NB4 (cell line): ENCODE measurements at regions not wholly inside any gene's neighbourhood (a gene's known extent, or its start where the extent isn't known, plus 50 kb on each side); places are given as distances from the start of the nearest gene placed in this dataset.

Experiments used
- DNase-seq: peaks from one replicate; pipeline ENCODE4 v3.0.0; 2010; ENCODE audit warnings: low read depth
- H3K4me3 ChIP-seq: one replicate; pipeline ENCODE4 v1.5.1; 2011; ENCODE audit warnings: mild to moderate bottlenecking, low read depth, low read length, moderate library complexity
- CTCF ChIP-seq: IDR thresholded peaks from one replicate; pipeline ENCODE4 v1.5.1; 2012; ENCODE audit warnings: low read depth, low read length
- MAX ChIP-seq: IDR thresholded peaks from 2 replicates; pipeline ENCODE4 v1.6.1; 2011; ENCODE audit warnings: low read depth, low read length
- MYC ChIP-seq: IDR thresholded peaks from 2 replicates; pipeline ENCODE4 v1.6.1; 2011; ENCODE audit warnings: low read depth, low read length
- POLR2A ChIP-seq: IDR thresholded peaks from 2 replicates; pipeline ENCODE4 v1.6.1; 2011; ENCODE audit warnings: mild to moderate bottlenecking; ENCODE audit not compliant: insufficient read length; ENCODE audit errors: extremely low read depth

GRCh38 chr2:128778843-128779242 is 460.2 kb upstream of the HS6ST1 start:
- no peak for TF ChIP-seq MYC

GRCh38 chr2:128779301-128780095 is 460.8 kb upstream of the HS6ST1 start:
- DNase-seq = no peak
- no peak for TF ChIP-seq POLR2A
- no peak for TF ChIP-seq MYC
- no peak for TF ChIP-seq MAX
- no peak for TF ChIP-seq CTCF
- H3K4me3 ChIP-seq = no peak overlapping the region

More at GRCh38 chr2:128778843-128779242, 460.2 kb upstream of the HS6ST1 start:
- H3K4me3 ChIP-seq = no peak overlapping the region
- DNase-seq = no peak

GRCh38 chr2:128780434-128781080 is 461.9 kb upstream of the HS6ST1 start:
- TF ChIP-seq MAX (no peak), CTCF (no peak), MYC (no peak), POLR2A (no peak)

GRCh38 chr2:128781166-128781565 is 462.5 kb upstream of the HS6ST1 start:
- DNase-seq = no peak
- H3K4me3 ChIP-seq = no peak overlapping the region
- TF ChIP-seq MAX (no peak), MYC (no peak), CTCF (no peak), POLR2A (no peak)

More at GRCh38 chr2:128780434-128781080, 461.9 kb upstream of the HS6ST1 start:
- H3K4me3 ChIP-seq = no peak overlapping the region
- DNase-seq = no peak

- no peak overlapping the region for H3K4me3 ChIP-seq
- no peak for DNase-seq
- no peak for TF ChIP-seq CTCF
- no peak for TF ChIP-seq MAX
- no peak for TF ChIP-seq POLR2A
- no peak for TF ChIP-seq MYC
Measured at GRCh38 chr2:128781585-128782385, 463.1 kb upstream of the HS6ST1 start.

GRCh38 chr2:128782411-128783192 is 463.9 kb upstream of the HS6ST1 start:
- TF ChIP-seq MAX = no peak
- TF ChIP-seq MYC = no peak
- no peak for TF ChIP-seq CTCF
- no peak for TF ChIP-seq POLR2A
- no peak for DNase-seq
- no peak overlapping the region for H3K4me3 ChIP-seq
